ENCODE measurements at regions not wholly inside any gene's neighbourhood (a gene's known extent, or its start where the extent isn't known, plus 50 kb on each side); places are given as distances from the start of the nearest gene placed in this dataset.

DNA sequence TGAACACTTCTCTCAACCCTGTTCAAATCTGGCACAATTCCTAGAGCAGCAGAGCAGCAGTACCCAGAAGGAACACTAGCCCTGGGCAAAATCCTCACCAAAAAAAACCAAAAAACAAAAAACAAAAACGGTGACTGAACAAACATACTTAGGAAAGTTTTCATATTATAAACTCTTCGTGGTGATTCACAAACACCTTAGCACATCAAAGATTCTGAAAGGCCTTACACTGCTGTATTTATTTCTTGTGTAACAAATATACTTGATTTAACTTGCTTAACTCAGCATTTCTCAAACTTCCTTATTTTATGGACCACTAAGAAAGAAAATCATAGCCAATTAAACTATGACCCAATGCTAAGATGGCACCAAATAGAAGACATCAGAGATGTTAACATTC lies 57.8 kb upstream of the RREB1 start:
- TF ChIP-seq, protein P1, sequence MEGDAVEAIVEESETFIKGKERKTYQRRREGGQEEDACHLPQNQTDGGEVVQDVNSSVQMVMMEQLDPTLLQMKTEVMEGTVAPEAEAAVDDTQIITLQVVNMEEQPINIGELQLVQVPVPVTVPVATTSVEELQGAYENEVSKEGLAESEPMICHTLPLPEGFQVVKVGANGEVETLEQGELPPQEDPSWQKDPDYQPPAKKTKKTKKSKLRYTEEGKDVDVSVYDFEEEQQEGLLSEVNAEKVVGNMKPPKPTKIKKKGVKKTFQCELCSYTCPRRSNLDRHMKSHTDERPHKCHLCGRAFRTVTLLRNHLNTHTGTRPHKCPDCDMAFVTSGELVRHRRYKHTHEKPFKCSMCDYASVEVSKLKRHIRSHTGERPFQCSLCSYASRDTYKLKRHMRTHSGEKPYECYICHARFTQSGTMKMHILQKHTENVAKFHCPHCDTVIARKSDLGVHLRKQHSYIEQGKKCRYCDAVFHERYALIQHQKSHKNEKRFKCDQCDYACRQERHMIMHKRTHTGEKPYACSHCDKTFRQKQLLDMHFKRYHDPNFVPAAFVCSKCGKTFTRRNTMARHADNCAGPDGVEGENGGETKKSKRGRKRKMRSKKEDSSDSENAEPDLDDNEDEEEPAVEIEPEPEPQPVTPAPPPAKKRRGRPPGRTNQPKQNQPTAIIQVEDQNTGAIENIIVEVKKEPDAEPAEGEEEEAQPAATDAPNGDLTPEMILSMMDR (IDR thresholded peaks at IDR 0.05 in 8 of 11, conservative IDR thresholded peaks at IDR 0.05 in 3 of 11), result no peak
- TF ChIP-seq POLR2A (IDR thresholded peaks at IDR 0.05), result no peak
- TF ChIP-seq POLR2AphosphoS5 (IDR thresholded peaks at IDR 0.05), result no peak
